ENCODE measurements at regions not wholly inside any gene's neighbourhood (a gene's known extent, or its start where the extent isn't known, plus 50 kb on each side); places are given as distances from the start of the nearest gene placed in this dataset.
A peak's percentile ranks its signal among the peaks of the same experiment; 100 is the strongest.

DNA sequence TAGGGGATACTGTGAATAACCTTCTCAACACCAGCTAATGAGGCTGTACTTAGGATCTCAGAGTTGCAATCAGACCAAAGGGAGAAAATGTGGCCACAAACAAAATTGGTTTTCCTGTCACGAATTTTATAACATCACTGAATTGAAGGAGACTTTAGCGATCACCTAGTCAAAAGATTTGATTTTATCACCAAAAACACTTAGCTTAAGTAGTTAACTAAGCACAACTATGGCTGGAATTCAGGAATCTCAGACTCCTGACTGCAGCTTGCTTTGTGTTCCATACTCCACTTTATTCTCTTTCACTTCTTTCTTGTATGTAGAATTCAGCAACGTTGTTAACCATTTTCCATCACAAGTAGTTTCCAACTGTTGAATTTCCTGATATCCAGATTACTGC lies 152.0 kb downstream of the SLC16A9 start:
- ChIA-PET POLR2A (no interaction called here), CTCF (interaction anchor here (0.7 to 1.0 kb wide), 2 partner anchors 23 to 29 kb away, joined by 4 to 7 read pairs; no protein-coding TSS in a partner anchor)
- DNase-seq (ENCODE audit: low spot score), result no peak
- no peak for TF ChIP-seq ZNF138 (CRISPR knock-in tag; conservative IDR thresholded peaks at IDR 0.05)
- TF ChIP-seq, protein P1, sequence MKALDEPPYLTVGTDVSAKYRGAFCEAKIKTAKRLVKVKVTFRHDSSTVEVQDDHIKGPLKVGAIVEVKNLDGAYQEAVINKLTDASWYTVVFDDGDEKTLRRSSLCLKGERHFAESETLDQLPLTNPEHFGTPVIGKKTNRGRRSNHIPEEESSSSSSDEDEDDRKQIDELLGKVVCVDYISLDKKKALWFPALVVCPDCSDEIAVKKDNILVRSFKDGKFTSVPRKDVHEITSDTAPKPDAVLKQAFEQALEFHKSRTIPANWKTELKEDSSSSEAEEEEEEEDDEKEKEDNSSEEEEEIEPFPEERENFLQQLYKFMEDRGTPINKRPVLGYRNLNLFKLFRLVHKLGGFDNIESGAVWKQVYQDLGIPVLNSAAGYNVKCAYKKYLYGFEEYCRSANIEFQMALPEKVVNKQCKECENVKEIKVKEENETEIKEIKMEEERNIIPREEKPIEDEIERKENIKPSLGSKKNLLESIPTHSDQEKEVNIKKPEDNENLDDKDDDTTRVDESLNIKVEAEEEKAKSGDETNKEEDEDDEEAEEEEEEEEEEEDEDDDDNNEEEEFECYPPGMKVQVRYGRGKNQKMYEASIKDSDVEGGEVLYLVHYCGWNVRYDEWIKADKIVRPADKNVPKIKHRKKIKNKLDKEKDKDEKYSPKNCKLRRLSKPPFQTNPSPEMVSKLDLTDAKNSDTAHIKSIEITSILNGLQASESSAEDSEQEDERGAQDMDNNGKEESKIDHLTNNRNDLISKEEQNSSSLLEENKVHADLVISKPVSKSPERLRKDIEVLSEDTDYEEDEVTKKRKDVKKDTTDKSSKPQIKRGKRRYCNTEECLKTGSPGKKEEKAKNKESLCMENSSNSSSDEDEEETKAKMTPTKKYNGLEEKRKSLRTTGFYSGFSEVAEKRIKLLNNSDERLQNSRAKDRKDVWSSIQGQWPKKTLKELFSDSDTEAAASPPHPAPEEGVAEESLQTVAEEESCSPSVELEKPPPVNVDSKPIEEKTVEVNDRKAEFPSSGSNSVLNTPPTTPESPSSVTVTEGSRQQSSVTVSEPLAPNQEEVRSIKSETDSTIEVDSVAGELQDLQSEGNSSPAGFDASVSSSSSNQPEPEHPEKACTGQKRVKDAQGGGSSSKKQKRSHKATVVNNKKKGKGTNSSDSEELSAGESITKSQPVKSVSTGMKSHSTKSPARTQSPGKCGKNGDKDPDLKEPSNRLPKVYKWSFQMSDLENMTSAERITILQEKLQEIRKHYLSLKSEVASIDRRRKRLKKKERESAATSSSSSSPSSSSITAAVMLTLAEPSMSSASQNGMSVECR (CRISPR knock-in tag; IDR thresholded peaks at IDR 0.05; ENCODE audit: borderline replicate concordance), result no peak
- TF ChIP-seq, protein P2, sequence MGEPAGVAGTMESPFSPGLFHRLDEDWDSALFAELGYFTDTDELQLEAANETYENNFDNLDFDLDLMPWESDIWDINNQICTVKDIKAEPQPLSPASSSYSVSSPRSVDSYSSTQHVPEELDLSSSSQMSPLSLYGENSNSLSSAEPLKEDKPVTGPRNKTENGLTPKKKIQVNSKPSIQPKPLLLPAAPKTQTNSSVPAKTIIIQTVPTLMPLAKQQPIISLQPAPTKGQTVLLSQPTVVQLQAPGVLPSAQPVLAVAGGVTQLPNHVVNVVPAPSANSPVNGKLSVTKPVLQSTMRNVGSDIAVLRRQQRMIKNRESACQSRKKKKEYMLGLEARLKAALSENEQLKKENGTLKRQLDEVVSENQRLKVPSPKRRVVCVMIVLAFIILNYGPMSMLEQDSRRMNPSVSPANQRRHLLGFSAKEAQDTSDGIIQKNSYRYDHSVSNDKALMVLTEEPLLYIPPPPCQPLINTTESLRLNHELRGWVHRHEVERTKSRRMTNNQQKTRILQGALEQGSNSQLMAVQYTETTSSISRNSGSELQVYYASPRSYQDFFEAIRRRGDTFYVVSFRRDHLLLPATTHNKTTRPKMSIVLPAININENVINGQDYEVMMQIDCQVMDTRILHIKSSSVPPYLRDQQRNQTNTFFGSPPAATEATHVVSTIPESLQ (CRISPR knock-in tag; IDR thresholded peaks at IDR 0.05), result no peak
- no peak for TF ChIP-seq ZNF425 (CRISPR knock-in tag; conservative IDR thresholded peaks at IDR 0.05)
- no peak for TF ChIP-seq NR2C2 (CRISPR knock-in tag; IDR thresholded peaks at IDR 0.05)
- no peak for TF ChIP-seq MXD4 (CRISPR knock-in tag; IDR thresholded peaks at IDR 0.05; ENCODE audit: borderline replicate concordance)
- no peak for TF ChIP-seq E2F4 (CRISPR knock-in tag; IDR thresholded peaks at IDR 0.05; ENCODE audit: borderline replicate concordance, low read depth)
- TF ChIP-seq, protein P3, sequence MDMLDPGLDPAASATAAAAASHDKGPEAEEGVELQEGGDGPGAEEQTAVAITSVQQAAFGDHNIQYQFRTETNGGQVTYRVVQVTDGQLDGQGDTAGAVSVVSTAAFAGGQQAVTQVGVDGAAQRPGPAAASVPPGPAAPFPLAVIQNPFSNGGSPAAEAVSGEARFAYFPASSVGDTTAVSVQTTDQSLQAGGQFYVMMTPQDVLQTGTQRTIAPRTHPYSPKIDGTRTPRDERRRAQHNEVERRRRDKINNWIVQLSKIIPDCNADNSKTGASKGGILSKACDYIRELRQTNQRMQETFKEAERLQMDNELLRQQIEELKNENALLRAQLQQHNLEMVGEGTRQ (CRISPR knock-in tag; IDR thresholded peaks at IDR 0.05), result no peak
- TF ChIP-seq ZBTB43 (CRISPR knock-in tag; IDR thresholded peaks at IDR 0.05), result no peak
- TF ChIP-seq CREB1 (CRISPR knock-in tag; IDR thresholded peaks at IDR 0.05), result no peak
- TF ChIP-seq OVOL2 (CRISPR knock-in tag; IDR thresholded peaks at IDR 0.05; ENCODE audit: borderline replicate concordance), result no peak
- Mint-ChIP-seq H3K27ac (peak overlapping the region; percentile 45; the same call in 1 of the 2 replicates), H3K4me1 (peaks cover 29% of the 10 kb centered on the region), H3K4me3 (no peak overlapping the region; the same call in 1 of the 2 replicates), H3K27me3 (ENCODE audit: low read depth) (no peaks in the 10 kb centered on the region), H3K36me3 (no peaks in the 10 kb centered on the region), H3K9me3 (peaks cover 4% of the 10 kb centered on the region; the same call in 1 of the 2 replicates)
- peak; percentile 50 for ATAC-seq

DNA sequence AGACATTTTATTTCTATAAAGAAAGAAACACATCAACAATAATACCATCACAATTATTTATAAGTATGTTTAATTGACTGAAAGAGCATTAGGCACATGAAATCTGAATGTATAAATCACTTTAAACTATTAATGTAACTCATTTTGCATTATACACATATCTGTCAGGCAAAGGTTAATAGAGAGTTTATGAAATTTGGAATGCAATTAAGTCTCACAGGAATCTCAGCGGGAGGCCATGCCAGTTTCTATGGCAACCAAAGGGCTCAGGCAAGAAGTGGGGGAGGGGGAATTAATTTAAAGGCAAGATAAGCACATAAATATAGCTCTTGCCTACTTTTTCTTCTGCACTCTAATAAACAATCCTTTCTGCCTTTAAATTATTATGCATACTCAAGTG lies 152.6 kb downstream of the SLC16A9 start:
- ChIA-PET POLR2A (no interaction called here), CTCF (interaction anchor here (1.0 kb wide), 1 partner anchor 23 kb away, joined by 7 read pairs; no protein-coding TSS in a partner anchor)
- DNase-seq (ENCODE audit: low spot score) (peak; percentile 66), ATAC-seq (no peak)
- 0 out of 2 replicates have a peak overlapping the region, but pooled peaks have one; percentile 45 for H3K27ac Mint-ChIP-seq
- H3K4me1 Mint-ChIP-seq, result peaks cover 29% of the 10 kb centered on the region
- peak overlapping the region; percentile 0; the same call in 1 of the 2 replicates for H3K4me3 Mint-ChIP-seq
- H3K9me3 Mint-ChIP-seq, result peaks cover 4% of the 10 kb centered on the region; the same call in 1 of the 2 replicates
- no peaks in the 10 kb centered on the region for H3K27me3 Mint-ChIP-seq (ENCODE audit: low read depth)
- no peaks in the 10 kb centered on the region for H3K36me3 Mint-ChIP-seq
- no peak for TF ChIP-seq HMGA2 (CRISPR knock-in tag; IDR thresholded peaks at IDR 0.05)
- no peak for TF ChIP-seq TCF7 (CRISPR knock-in tag; IDR thresholded peaks at IDR 0.05; ENCODE audit: low read depth)
- TF ChIP-seq NFYB (CRISPR knock-in tag; conservative IDR thresholded peaks at IDR 0.05; ENCODE audit: low read depth), result no peak
- no peak for TF ChIP-seq FOXK1 (CRISPR knock-in tag; IDR thresholded peaks at IDR 0.05)
- TF ChIP-seq, protein P4, sequence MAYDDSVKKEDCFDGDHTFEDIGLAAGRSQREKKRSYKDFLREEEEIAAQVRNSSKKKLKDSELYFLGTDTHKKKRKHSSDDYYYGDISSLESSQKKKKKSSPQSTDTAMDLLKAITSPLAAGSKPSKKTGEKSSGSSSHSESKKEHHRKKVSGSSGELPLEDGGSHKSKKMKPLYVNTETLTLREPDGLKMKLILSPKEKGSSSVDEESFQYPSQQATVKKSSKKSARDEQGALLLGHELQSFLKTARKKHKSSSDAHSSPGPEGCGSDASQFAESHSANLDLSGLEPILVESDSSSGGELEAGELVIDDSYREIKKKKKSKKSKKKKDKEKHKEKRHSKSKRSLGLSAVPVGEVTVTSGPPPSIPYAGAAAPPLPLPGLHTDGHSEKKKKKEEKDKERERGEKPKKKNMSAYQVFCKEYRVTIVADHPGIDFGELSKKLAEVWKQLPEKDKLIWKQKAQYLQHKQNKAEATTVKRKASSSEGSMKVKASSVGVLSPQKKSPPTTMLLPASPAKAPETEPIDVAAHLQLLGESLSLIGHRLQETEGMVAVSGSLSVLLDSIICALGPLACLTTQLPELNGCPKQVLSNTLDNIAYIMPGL (CRISPR knock-in tag; IDR thresholded peaks at IDR 0.05), result no peak
- TF ChIP-seq E2F1 (CRISPR knock-in tag; IDR thresholded peaks at IDR 0.05), result no peak
- TF ChIP-seq ZBTB43 (CRISPR knock-in tag; IDR thresholded peaks at IDR 0.05), result no peak
